ENCODE measurements at regions not wholly inside any gene's neighbourhood (a gene's known extent, or its start where the extent isn't known, plus 50 kb on each side); places are given as distances from the start of the nearest gene placed in this dataset.

GRCh38 chr6:26216359-26216885 lies 129.2 kb downstream of the HFE start:
- no peak for DNase-seq (ENCODE audit: low read depth)

GRCh38 chr6:26216886-26217713 lies 129.9 kb downstream of the HFE start:
- DNase-seq (ENCODE audit: low read depth): peak; percentile 52

GRCh38 chr6:26217714-26218075 lies 130.5 kb downstream of the HFE start:
- DNase-seq (ENCODE audit: low read depth): no peak

- no peak for DNase-seq (ENCODE audit: low read depth)
Measured at GRCh38 chr6:26218824-26219223, 131.6 kb downstream of the HFE start.

GRCh38 chr6:26220145-26220970 lies 133.1 kb downstream of the HFE start:
- no peak for DNase-seq (ENCODE audit: low read depth)

- no peak for DNase-seq (ENCODE audit: low read depth)
Measured at GRCh38 chr6:26221186-26221585, 134.0 kb downstream of the HFE start.

- DNase-seq (ENCODE audit: low read depth): no peak
Measured at GRCh38 chr6:26222571-26222970, 135.3 kb downstream of the HFE start.

- DNase-seq (ENCODE audit: low read depth): no peak
Measured at GRCh38 chr6:26223228-26223627, 136.0 kb downstream of the HFE start.

GRCh38 chr6:26223650-26224546 lies 136.7 kb downstream of the HFE start:
- DNase-seq (ENCODE audit: low read depth): no peak

GRCh38 chr6:26224547-26224912 lies 137.3 kb downstream of the HFE start:
- DNase-seq (ENCODE audit: low read depth): no peak

- DNase-seq (ENCODE audit: low read depth): no peak
Measured at GRCh38 chr6:26224940-26225847, 138.0 kb downstream of the HFE start.

GRCh38 chr6:26225848-26226578 lies 138.8 kb downstream of the HFE start:
- DNase-seq (ENCODE audit: low read depth): no peak

- no peak for DNase-seq (ENCODE audit: low read depth)
Measured at GRCh38 chr6:26226579-26226967, 138.4 kb upstream of the BTN3A2 start.

- DNase-seq (ENCODE audit: low read depth): no peak
Measured at GRCh38 chr6:26230351-26230750, 134.6 kb upstream of the BTN3A2 start.

- no peak for DNase-seq (ENCODE audit: low read depth)
Measured at GRCh38 chr6:26231006-26231587, 133.9 kb upstream of the BTN3A2 start.

GRCh38 chr6:26232306-26232939 lies 132.6 kb upstream of the BTN3A2 start:
- DNase-seq (ENCODE audit: low read depth): no peak

GRCh38 chr6:26232940-26233648 lies 131.9 kb upstream of the BTN3A2 start:
- no peak for DNase-seq (ENCODE audit: low read depth)

GRCh38 chr6:26233649-26234420 lies 131.2 kb upstream of the BTN3A2 start:
- DNase-seq (ENCODE audit: low read depth): peak; percentile 40

Measured in stimulated activated CD8-positive, alpha-beta memory T cell treated with anti-CD3 and anti-CD28 coated beads, Interleukin-15, amount 100 ng/mL, for 24 hours (primary cell).